LNCaP clone FGC (cell line): ENCODE measurements at regions not wholly inside any gene's neighbourhood (a gene's known extent, or its start where the extent isn't known, plus 50 kb on each side); places are given as distances from the start of the nearest gene placed in this dataset.

ENCODE experiments used
- DNase-seq: peaks from one replicate; pipeline ENCODE4 v3.0.0-alpha.2; 2011; ENCODE audit warnings: low read depth
- H3K4me3 ChIP-seq: 2 replicates; pipeline ENCODE4 v1.5.1; 2011; ENCODE audit warnings: mild to moderate bottlenecking, low read depth, low read length, control low read depth
- CTCF ChIP-seq: IDR thresholded peaks from 2 replicates; pipeline ENCODE4 v1.5.1; 2012; ENCODE audit warnings: mild to moderate bottlenecking; ENCODE audit not compliant: control insufficient read depth, insufficient read depth; ENCODE audit errors: extremely low read depth

- TF ChIP-seq CTCF = no peak
- no peak overlapping the region for H3K4me3 ChIP-seq
- no peak for DNase-seq
These were observed 100.0 kb upstream of the LRIG3 start for GRCh38 chr12:59020073-59020946.

GRCh38 chr12:59014885-59015284, 94.6 kb upstream of the LRIG3 start:
- H3K4me3 ChIP-seq = no peak overlapping the region
- TF ChIP-seq CTCF = no peak
- DNase-seq = no peak

- no peak overlapping the region for H3K4me3 ChIP-seq
- DNase-seq = no peak
- TF ChIP-seq CTCF = no peak
These were observed 90.6 kb upstream of the LRIG3 start for GRCh38 chr12:59010941-59011340.

- TF ChIP-seq CTCF = no peak
- DNase-seq = no peak
- H3K4me3 ChIP-seq = no peak overlapping the region
These were observed 89.8 kb upstream of the LRIG3 start for GRCh38 chr12:59010118-59010517.

GRCh38 chr12:59007620-59008019, 87.3 kb upstream of the LRIG3 start:
- DNase-seq = no peak
- no peak for TF ChIP-seq CTCF
- no peak overlapping the region for H3K4me3 ChIP-seq

GRCh38 chr12:59005193-59005955, 85.1 kb upstream of the LRIG3 start:
- H3K4me3 ChIP-seq = no peak overlapping the region
- no peak for DNase-seq
- TF ChIP-seq CTCF = no peak

- no peak for TF ChIP-seq CTCF
- DNase-seq = no peak
- H3K4me3 ChIP-seq = no peak overlapping the region
These were observed 84.2 kb upstream of the LRIG3 start for GRCh38 chr12:59004456-59004855.
